IPS-NIHi7 (cell line): ENCODE measurements at regions not wholly inside any gene's neighbourhood (a gene's known extent, or its start where the extent isn't known, plus 50 kb on each side); places are given as distances from the start of the nearest gene placed in this dataset.
"Not testable (repeated sequence)": the region's sequence is repeated elsewhere in the genome, so short reads cannot be mapped to it uniquely, and the experiment has no call there.

Experiments used
- DNase-seq: peaks from one replicate; pipeline ENCODE4 v3.0.0; 2012; ENCODE audit warnings: mixed read lengths; ENCODE audit errors: extremely low spot score

DNA sequence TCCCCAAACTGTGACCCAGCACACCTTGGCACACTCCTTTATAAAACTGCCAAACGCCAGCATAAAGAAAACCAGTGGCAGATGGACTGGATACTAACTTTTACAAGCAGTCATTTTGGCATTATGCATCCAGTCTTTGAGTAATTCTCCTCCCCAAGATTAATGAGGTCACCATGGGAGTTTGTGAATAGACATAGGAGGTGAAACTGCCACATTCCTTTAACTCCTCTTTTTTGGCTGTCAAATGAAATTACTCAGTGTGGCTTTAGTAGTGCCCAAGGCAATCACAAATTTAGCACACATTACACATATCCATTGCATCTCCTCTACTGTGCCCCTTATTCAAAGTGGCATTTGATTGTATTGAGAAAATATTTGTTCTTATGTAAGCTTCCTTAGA lies 315.3 kb upstream of the FGF13 start:
- DNase-seq: no peak

- no peak for DNase-seq
Observed at GRCh38 chrX:139026406-139026805, 314.9 kb upstream of the FGF13 start.

DNA sequence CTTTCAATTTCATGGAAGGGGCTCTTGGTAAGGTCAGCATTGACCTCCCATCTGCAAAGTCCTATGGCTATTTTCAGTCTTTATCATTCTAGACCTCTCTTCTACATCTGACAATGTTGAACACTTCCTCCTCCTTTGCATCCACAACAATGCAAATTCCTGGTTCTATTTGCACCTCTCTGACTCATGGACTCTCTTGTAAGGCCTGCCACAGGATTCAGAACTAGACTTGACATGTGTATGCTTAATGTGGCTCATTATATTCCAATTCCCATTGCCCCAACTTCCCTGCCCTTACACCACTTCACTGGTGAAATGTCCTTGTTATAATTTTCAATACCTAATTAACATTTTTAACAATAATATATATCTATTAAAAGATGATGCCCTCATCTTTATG lies 314.3 kb upstream of the FGF13 start:
- no peak for DNase-seq

DNA sequence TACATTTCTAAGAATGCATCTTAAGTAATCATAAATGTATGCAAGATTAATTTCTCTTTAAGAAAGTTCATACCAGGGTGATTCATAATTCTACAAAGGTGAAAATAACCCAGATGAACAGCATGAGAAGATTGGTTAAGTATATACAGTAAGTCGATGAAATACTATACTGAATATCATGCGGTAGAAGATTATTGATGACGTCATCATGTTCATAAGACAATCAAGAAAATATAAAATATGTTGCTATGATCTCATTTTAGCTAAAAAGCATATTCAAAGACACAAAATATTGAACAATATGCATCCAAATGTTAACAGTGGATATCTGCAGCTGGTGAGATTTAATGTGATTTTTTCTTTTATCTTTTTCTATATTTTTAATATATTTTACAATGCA lies 312.0 kb upstream of the FGF13 start:
- DNase-seq: no peak

DNA sequence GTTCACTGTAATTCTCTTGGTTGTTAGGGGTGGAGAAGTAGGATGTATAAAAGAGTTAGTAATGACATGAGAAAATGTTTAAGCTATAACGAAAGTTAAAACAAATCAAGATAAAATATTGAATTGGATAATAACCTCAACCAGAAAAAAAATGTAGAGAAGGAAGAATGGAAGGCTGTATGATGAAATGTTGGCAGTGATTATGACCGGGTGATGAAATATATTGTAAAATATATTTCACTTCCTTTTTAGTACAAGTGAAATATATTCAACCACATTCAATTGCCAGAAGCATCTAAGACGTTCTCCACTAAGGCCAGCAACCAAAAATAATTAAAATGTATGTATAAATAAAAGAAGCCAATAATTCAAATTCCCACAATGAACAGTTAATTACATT lies 309.3 kb upstream of the FGF13 start:
- DNase-seq: no peak

GRCh38 chrX:139018436-139018835 lies 306.9 kb upstream of the FGF13 start:
- no peak for DNase-seq

- no peak for DNase-seq
Observed at GRCh38 chrX:139015627-139016026, 304.1 kb upstream of the FGF13 start.

DNA sequence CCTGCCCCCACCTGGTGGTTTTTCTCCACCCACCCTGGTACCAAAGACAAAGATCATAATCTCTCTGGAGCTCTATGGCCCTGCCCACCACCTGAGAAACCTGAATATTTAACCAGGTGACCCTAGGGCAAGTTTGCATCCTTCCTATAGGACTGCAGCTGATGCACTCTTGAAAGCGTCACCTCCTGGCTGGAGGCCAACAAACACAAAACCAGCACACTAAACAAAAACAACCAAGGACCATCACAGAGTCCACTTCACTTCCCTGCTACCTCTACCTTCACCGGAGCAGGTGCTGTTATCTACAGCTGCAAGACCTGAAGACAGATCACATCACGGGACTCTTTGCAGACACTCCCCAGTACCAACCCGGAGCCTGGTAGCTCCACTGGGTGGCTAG lies 296.7 kb upstream of the FGF13 start:
- no peak for DNase-seq

DNA sequence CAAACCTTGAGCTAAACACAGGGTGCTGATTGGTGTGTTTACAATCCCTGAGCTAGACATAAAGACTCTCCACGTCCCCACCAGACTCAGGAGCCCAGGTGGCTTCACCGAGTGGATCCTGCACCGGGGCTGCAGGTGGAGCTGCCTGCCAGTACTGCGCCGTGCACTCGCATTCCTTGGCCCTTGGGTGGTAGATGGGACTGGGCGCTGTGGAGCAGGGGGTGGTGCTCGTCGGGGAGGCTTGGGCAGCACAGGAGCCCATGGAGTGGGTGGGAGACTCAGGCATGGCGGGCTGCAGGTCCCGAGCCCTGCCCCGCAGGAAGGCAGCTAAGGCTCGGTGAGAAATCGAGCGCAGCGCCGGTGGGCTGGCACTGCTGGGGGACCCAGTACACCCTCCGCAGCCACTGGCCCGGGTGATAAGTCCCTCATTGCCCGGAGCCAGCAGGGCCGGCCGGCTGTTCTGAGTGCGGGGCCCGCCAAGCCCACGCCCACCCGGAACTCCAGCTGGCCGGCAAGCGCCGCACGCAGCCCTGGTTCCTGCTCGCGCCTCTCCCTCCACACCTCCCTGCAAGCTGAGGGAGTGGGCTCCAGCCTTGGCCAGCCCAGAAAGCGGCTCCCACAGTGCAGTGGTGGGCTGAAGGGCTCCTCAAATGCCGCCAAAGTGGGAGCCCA lies 292.5 kb upstream of the FGF13 start:
- not testable (repeated sequence) for DNase-seq

DNA sequence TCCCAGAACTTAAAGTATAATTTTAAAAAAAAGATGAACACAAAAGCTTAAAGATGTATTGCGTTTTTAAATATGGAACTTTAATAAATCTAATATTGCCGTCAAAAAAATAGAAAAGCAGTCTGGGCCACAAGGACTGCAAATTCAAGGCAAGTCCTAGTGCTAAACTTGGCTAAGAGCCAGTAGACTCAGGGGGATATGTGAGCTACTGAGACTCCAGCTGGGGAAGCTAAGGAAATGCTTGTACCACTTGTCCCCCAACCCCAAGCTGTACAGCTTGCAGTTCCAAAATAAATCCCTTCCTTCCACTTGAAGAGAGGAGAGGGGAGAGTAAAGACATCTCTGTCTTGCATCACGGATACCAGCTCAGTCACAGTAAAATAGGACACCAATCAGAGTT lies 290.8 kb upstream of the FGF13 start:
- no peak for DNase-seq

GRCh38 chrX:138996268-138996667 lies 284.8 kb upstream of the FGF13 start:
- DNase-seq: no peak

GRCh38 chrX:138995458-138995857 lies 283.9 kb upstream of the FGF13 start:
- no peak for DNase-seq

DNA sequence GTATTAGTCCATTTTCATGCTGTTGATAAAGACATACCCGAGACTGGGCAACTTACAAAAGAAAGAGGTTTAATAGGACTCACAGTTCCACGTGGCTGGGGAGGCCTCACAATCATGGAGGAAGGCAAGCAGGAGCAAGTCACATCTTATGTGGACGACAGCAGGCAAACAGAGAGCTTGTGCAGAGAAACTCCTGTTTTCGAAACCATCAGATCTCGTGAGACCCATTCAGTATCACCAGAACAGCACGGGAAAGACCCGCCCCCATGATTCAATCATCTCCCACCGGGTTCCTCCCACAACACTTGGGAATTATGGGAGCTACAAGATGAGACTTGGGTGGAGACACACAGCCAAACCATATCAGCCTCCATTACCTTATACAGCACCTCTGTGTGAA lies 278.9 kb upstream of the FGF13 start:
- not testable (repeated sequence) for DNase-seq

GRCh38 chrX:138986866-138987265 lies 275.3 kb upstream of the FGF13 start:
- DNase-seq: no peak

DNA sequence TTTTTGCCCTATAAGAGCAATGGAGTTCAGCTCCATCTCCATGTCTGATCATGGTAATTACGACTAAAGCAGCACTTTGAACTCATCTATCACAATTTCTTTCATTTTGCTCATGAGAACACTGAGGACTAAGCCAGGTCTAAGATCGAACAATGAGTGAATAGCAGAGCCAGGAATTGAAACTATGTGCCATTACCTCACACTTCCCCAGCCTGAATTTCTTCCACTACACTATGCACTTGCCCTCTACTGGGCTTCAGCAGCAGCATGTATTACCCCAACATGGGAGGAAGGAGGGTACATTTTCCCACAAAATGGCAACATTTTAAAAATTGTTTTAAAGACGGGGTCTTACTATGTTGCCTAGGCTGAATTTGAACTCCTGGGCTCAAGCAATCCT lies 274.7 kb upstream of the FGF13 start:
- peak; percentile 18 for DNase-seq

- no peak for DNase-seq
Observed at GRCh38 chrX:138982365-138982764, 270.8 kb upstream of the FGF13 start.

DNA sequence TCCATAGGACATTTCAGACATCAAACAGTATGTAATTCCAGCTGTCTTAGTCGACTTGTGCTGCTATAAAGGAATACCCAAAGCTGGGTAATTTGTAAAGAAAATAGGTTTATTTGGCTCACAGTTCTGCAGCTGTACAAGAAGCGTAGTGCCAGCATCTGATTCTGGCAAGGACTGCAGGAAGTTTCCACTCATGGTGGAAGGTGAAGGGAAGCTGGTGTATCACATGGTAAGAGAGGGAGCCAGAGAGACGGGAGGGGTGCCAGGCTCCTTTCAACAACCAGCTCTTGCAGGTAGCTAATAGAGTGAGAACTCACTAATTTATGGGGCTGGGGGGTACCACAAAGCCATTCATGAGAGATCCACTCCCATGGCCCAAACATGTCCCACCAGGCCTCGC lies 253.0 kb upstream of the FGF13 start:
- no peak for DNase-seq

GRCh38 chrX:138962419-138962818 lies 250.9 kb upstream of the FGF13 start:
- not testable (repeated sequence) for DNase-seq

GRCh38 chrX:138954976-138955375 lies 243.5 kb upstream of the FGF13 start:
- no peak for DNase-seq

GRCh38 chrX:138946926-138947325 lies 235.4 kb upstream of the FGF13 start:
- DNase-seq: no peak

DNA sequence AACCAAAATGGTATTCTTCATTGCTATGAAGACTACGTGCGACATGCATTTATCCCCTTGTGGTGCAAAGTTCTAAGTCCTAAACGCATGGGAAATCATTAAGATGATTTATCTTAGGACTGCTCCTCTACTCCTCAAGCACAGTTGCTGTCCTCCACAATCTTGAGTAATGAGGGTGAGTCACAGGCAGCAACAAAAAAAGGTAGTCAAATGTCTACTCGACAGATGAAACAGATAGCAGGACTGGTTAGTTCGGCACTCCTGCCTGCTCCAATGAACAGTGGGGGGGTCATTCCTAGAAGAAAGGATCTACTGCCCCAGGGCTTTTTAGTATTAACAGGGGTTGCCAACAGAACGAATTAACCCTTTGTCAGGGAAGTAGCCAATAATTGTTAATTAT lies 233.7 kb upstream of the FGF13 start:
- DNase-seq: no peak

DNA sequence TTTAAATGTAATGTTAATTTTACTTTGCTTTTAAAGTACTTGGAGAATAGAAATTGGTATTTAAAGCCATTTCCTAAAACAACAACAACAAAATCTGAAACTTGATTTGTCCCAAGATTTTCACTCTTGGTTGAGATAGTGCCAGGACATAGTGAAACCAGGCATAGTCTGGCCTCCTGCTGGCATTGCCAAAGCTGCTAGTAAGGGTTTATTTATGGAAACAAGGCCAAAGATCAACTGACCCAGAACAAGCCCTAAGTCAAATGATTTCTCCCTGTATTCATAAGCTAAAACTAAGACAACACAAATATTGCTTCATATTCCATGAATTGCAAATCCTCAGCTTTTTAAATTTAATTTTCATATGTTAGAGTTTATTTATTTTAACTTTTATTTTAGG lies 227.5 kb upstream of the FGF13 start:
- DNase-seq: no peak

- no peak for DNase-seq
Observed at GRCh38 chrX:138938003-138938402, 226.5 kb upstream of the FGF13 start.

DNA sequence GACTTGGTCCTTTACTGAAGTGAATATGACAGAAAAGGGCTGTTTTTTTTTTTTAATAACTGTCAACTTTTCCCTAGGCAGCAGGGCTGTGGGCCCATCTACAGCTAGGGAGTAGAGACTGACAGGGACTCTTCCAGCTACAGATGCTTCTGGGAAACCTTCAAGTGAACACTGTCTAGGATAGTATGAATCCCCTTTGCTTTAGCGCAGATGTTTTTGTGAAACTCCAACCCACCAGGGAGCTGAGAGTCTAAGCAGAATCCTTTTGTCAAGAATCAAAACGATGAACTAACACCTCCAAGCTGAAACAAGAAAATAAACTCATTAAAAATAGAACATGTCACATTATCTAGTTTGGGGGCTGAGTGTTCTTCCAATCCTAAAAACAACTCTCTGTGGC lies 219.7 kb upstream of the FGF13 start:
- DNase-seq: no peak
